GM18867 (cell line): ENCODE measurements at regions not wholly inside any gene's neighbourhood (a gene's known extent, or its start where the extent isn't known, plus 50 kb on each side); places are given as distances from the start of the nearest gene placed in this dataset.

Experiments
- ATAC-seq: cut with Tn5 transposase; IDR thresholded peaks from one replicate; pipeline ENCODE4 v1.9.1; 2021; ENCODE audit warnings: mild to moderate bottlenecking, moderate library complexity; ENCODE audit not compliant: unreplicated experiment

GRCh38 chr10:60443346-60443745 lies 53.7 kb upstream of the ANK3 start:
- no peak for ATAC-seq

- no peak for ATAC-seq
Measured at GRCh38 chr10:60441515-60441914, 51.8 kb upstream of the ANK3 start.

GRCh38 chr10:60439641-60440040 lies 50.0 kb upstream of the ANK3 start:
- ATAC-seq: no peak
